WTC11 (cell line): ENCODE measurements at regions not wholly inside any gene's neighbourhood (a gene's known extent, or its start where the extent isn't known, plus 50 kb on each side); places are given as distances from the start of the nearest gene placed in this dataset.

Experiments
- ATAC-seq: fragments of 200-7000 bp; cut with Tn5 transposase; 2 replicates; pipeline ENCODE4 v1.10.0; 2021; ENCODE audit warnings: mild to moderate bottlenecking, moderate library complexity
- CTCF ChIA-PET: fragments of 300-600 bp; sonication (Branson Sonifier 250); formaldehyde crosslinking; loops from one replicate; lab custom pipeline; 2021; ENCODE audit warnings: antibody characterized with exemption; lab: Charles Lee
- POLR2A ChIA-PET: fragments of 350-600 bp; sonication (Branson Sonifier 250); formaldehyde crosslinking; loops from one replicate; lab custom pipeline; 2021; ENCODE audit warnings: antibody characterized with exemption; lab: Charles Lee
- DNase-seq: peaks from one replicate; pipeline ENCODE4 v3.0.0; 2021; ENCODE audit warnings: low spot score
- H3K27ac Mint-ChIP-seq: 2 replicates; pipeline ENCODE4 v1.8.0; 2021; ENCODE audit warnings: mixed read lengths
- H3K27me3 Mint-ChIP-seq: 2 replicates; pipeline ENCODE4 v1.8.0; 2021; ENCODE audit warnings: low read depth, mild to moderate bottlenecking, moderate library complexity, mixed read lengths
- H3K36me3 Mint-ChIP-seq: 2 replicates; pipeline ENCODE4 v1.8.0; 2021; ENCODE audit warnings: mixed read lengths
- H3K4me1 Mint-ChIP-seq: 2 replicates; pipeline ENCODE4 v1.8.0; 2022; ENCODE audit warnings: mixed read lengths
- H3K4me3 Mint-ChIP-seq: 2 replicates; pipeline ENCODE4 v1.8.0; 2021; ENCODE audit warnings: mild to moderate bottlenecking, moderate library complexity, mixed read lengths
- H3K9me3 Mint-ChIP-seq: 2 replicates; pipeline ENCODE4 v1.8.0; 2021; ENCODE audit warnings: mixed read lengths
- ATF2 ChIP-seq: sonication (generic); formaldehyde crosslinking; IDR thresholded peaks from 2 replicates; pipeline ENCODE4 v1.8.1; 2022; ENCODE audit warnings: low read depth, missing genetic modification reagents, borderline replicate concordance
- ERG ChIP-seq: fragments of 250-450 bp; sonication (Bioruptor Pico); IDR thresholded peaks from 2 replicates; pipeline ENCODE4 v1.8.0; 2021; ENCODE audit warnings: mild to moderate bottlenecking
- ETV6 ChIP-seq: sonication (generic); formaldehyde crosslinking; IDR thresholded peaks from 2 replicates; pipeline ENCODE4 v1.8.1; 2022; ENCODE audit warnings: mild to moderate bottlenecking, missing genetic modification reagents
- HMGA2 ChIP-seq: fragments of 250-450 bp; sonication (Bioruptor Pico); IDR thresholded peaks from 2 replicates; pipeline ENCODE4 v1.4.0; 2021; ENCODE audit warnings: mild to moderate bottlenecking, moderate library complexity
- HMGXB4 ChIP-seq: sonication (generic); formaldehyde crosslinking; IDR thresholded peaks from 2 replicates; pipeline ENCODE4 v1.8.1; 2023; ENCODE audit warnings: mild to moderate bottlenecking, moderate library complexity, missing genetic modification reagents
- JAZF1 ChIP-seq: fragments of 250-450 bp; sonication (Bioruptor Pico); IDR thresholded peaks from 2 replicates; pipeline ENCODE4 v1.9.0; 2021; ENCODE audit warnings: moderate library complexity, mild to moderate bottlenecking, inconsistent platforms
- JUN ChIP-seq: sonication (generic); formaldehyde crosslinking; IDR thresholded peaks from 2 replicates; pipeline ENCODE4 v1.8.0; 2023; ENCODE audit warnings: mild to moderate bottlenecking, missing genetic modification reagents
- MLX ChIP-seq: sonication (generic); formaldehyde crosslinking; IDR thresholded peaks from 2 replicates; pipeline ENCODE4 v1.8.1; 2023; ENCODE audit warnings: mild to moderate bottlenecking, missing genetic modification reagents, moderate library complexity
- MXD4 ChIP-seq: fragments of 250-450 bp; sonication (Bioruptor Pico); IDR thresholded peaks from 2 replicates; pipeline ENCODE4 v1.8.0; 2021; ENCODE audit warnings: mild to moderate bottlenecking, moderate library complexity, borderline replicate concordance
- NFATC4 ChIP-seq: fragments of 250-450 bp; sonication (Bioruptor Pico); IDR thresholded peaks from 2 replicates; pipeline ENCODE4 v1.9.0; 2021; ENCODE audit warnings: mild to moderate bottlenecking
- NR3C1 ChIP-seq: sonication (generic); formaldehyde crosslinking; conservative IDR thresholded peaks from 2 replicates; pipeline ENCODE4 v1.8.1; 2023; ENCODE audit warnings: low read depth, mild to moderate bottlenecking, missing genetic modification reagents
- RELA ChIP-seq: sonication (generic); formaldehyde crosslinking; IDR thresholded peaks from 2 replicates; pipeline ENCODE4 v1.8.1; 2022; ENCODE audit warnings: missing genetic modification reagents, mild to moderate bottlenecking, borderline replicate concordance
- SMAD3 ChIP-seq: sonication (generic); formaldehyde crosslinking; IDR thresholded peaks from 2 replicates; pipeline ENCODE4 v1.8.0; 2022; ENCODE audit warnings: missing genetic modification reagents, mild to moderate bottlenecking, borderline replicate concordance
- TCF7 ChIP-seq: sonication (generic); formaldehyde crosslinking; IDR thresholded peaks from 2 replicates; pipeline ENCODE4 v1.8.0; 2022; ENCODE audit warnings: mild to moderate bottlenecking, low read depth, missing genetic modification reagents, moderate library complexity
- TP53 ChIP-seq: sonication (generic); formaldehyde crosslinking; IDR thresholded peaks from 2 replicates; pipeline ENCODE4 v1.8.1; 2023; ENCODE audit warnings: mild to moderate bottlenecking, missing genetic modification reagents
- USF2 ChIP-seq: sonication (generic); formaldehyde crosslinking; IDR thresholded peaks from 2 replicates; pipeline ENCODE4 v1.8.1; 2023; ENCODE audit warnings: mild to moderate bottlenecking, missing genetic modification reagents, moderate library complexity
- ZNF263 ChIP-seq: sonication (generic); formaldehyde crosslinking; IDR thresholded peaks from 2 replicates; pipeline ENCODE4 v1.8.1; 2022; ENCODE audit warnings: low read depth, mild to moderate bottlenecking, moderate library complexity, missing genetic modification reagents
- ZNF425 ChIP-seq: fragments of 250-450 bp; sonication (Bioruptor Pico); conservative IDR thresholded peaks from 2 replicates; pipeline ENCODE4 v1.9.0; 2021; ENCODE audit warnings: mild to moderate bottlenecking

- TF ChIP-seq MLX (CRISPR knock-in tag) (no peak), NR3C1 (CRISPR knock-in tag) (no peak), HMGXB4 (CRISPR knock-in tag) (no peak), RELA (no peak), JAZF1 (CRISPR knock-in tag) (no peak), TCF7 (CRISPR knock-in tag) (no peak), MXD4 (no peak), NFATC4 (CRISPR knock-in tag) (no peak), ERG (CRISPR knock-in tag) (no peak), JUN (CRISPR knock-in tag) (no peak), ATF2 (CRISPR knock-in tag) (no peak), ZNF425 (no peak), SMAD3 (CRISPR knock-in tag) (no peak), USF2 (CRISPR knock-in tag) (no peak), ZNF263 (no peak)
- TF ChIP-seq, all 79 proteins: peak for 0
- Mint-ChIP-seq H3K4me1 (no peaks in the 10 kb centered on the region), H3K36me3 (no peaks in the 10 kb centered on the region), H3K27ac (no peak overlapping the region), H3K9me3 (no peaks in the 10 kb centered on the region), H3K27me3 (peaks cover 4% of the 10 kb centered on the region; the same call in 1 of the 2 replicates), H3K4me3 (no peak overlapping the region)
- DNase-seq, result no peak
- ATAC-seq, result no peak
- ChIA-PET POLR2A (no interaction called here), CTCF (interaction anchor here (1.0 kb wide), 1 partner anchor 77 kb away, joined by 3 read pairs; no protein-coding TSS in a partner anchor)
Measured at GRCh38 chrX:130498653-130499274, 97.0 kb downstream of the RBMX2 start.

- CTCF ChIA-PET, result no interaction called here
- DNase-seq, result no peak
- Mint-ChIP-seq H3K27ac (no peak overlapping the region), H3K9me3 (no peaks in the 10 kb centered on the region), H3K4me3 (no peak overlapping the region), H3K27me3 (peaks cover 8% of the 10 kb centered on the region; the same call in 1 of the 2 replicates), H3K36me3 (no peaks in the 10 kb centered on the region), H3K4me1 (no peaks in the 10 kb centered on the region)
- TF ChIP-seq HMGA2 (no peak), ATF2 (CRISPR knock-in tag) (no peak), TP53 (CRISPR knock-in tag) (no peak), ETV6 (no peak), ZNF425 (no peak), TCF7 (CRISPR knock-in tag) (no peak)
- POLR2A ChIA-PET, result no interaction called here
- ATAC-seq, result no peak
Measured at GRCh38 chrX:130502016-130502570, 100.3 kb downstream of the RBMX2 start.
